Adipocyte (in vitro differentiated cells): ENCODE measurements at regions not wholly inside any gene's neighbourhood (a gene's known extent, or its start where the extent isn't known, plus 50 kb on each side); places are given as distances from the start of the nearest gene placed in this dataset.

Experiments used
- DNase-seq: peaks from one replicate; pipeline ENCODE4 v3.0.0-alpha.2; 2015; ENCODE audit warnings: low read depth
- H3K27me3 ChIP-seq: replicated peaks from 2 replicates; pipeline ENCODE4 v1.7.0; 2013; ENCODE audit warnings: mild to moderate bottlenecking, low read length, moderate library complexity; ENCODE audit not compliant: control insufficient read depth, insufficient read depth
- H3K36me3 ChIP-seq: 2 replicates; pipeline ENCODE4 v1.7.0; 2013; ENCODE audit warnings: low read length, mild to moderate bottlenecking, moderate library complexity; ENCODE audit not compliant: control insufficient read depth, insufficient read depth, severe bottlenecking
- H3K4me1 ChIP-seq: 2 replicates; pipeline ENCODE4 v1.7.0; 2013; ENCODE audit warnings: mild to moderate bottlenecking, low read length, moderate library complexity; ENCODE audit not compliant: control insufficient read depth, insufficient read depth
- H3K4me3 ChIP-seq: 2 replicates; pipeline ENCODE4 v1.7.0; 2013; ENCODE audit warnings: mild to moderate bottlenecking, low read length, moderate library complexity
- H3K9ac ChIP-seq: 2 replicates; pipeline ENCODE4 v1.7.0; 2013; ENCODE audit warnings: mild to moderate bottlenecking, low read length, moderate library complexity
- H3K9me3 ChIP-seq: 2 replicates; pipeline ENCODE4 v1.7.0; 2013; ENCODE audit warnings: mild to moderate bottlenecking, low read length, moderate library complexity; ENCODE audit not compliant: control insufficient read depth

GRCh38 chr17:34163646-34164045, 91.4 kb upstream of the CCL2 start:
- Histone ChIP-seq H3K9me3 (peaks cover 3% of the 10 kb centered on the region), H3K27me3 (peaks cover 63% of the 10 kb centered on the region), H3K4me3 (no peak overlapping the region), H3K4me1 (peaks cover 2% of the 10 kb centered on the region), H3K36me3 (no peaks in the 10 kb centered on the region), H3K9ac (no peak overlapping the region)
- DNase-seq, result peak; percentile 17

- H3K36me3 ChIP-seq, result no peaks in the 10 kb centered on the region
- H3K9ac ChIP-seq, result no peak overlapping the region
- H3K27me3 ChIP-seq, result peaks cover 51% of the 10 kb centered on the region
- H3K4me3 ChIP-seq, result no peak overlapping the region
- DNase-seq, result no peak
- H3K4me1 ChIP-seq, result peaks cover 2% of the 10 kb centered on the region
- H3K9me3 ChIP-seq, result no peaks in the 10 kb centered on the region
Measured at GRCh38 chr17:34164837-34165236, 90.2 kb upstream of the CCL2 start.

GRCh38 chr17:34166352-34166751, 88.7 kb upstream of the CCL2 start:
- no peak for DNase-seq

GRCh38 chr17:34167354-34167753, 87.7 kb upstream of the CCL2 start:
- peak; percentile 3 for DNase-seq
- no peaks in the 10 kb centered on the region for H3K36me3 ChIP-seq
- H3K4me3 ChIP-seq, result no peak overlapping the region
- H3K27me3 ChIP-seq, result peaks cover 31% of the 10 kb centered on the region
- H3K9ac ChIP-seq, result no peak overlapping the region
- H3K9me3 ChIP-seq, result peaks cover 4% of the 10 kb centered on the region
- H3K4me1 ChIP-seq, result peaks cover 2% of the 10 kb centered on the region

More at GRCh38 chr17:34166352-34166751, 88.7 kb upstream of the CCL2 start:
- H3K36me3 ChIP-seq, result no peaks in the 10 kb centered on the region
- H3K9ac ChIP-seq, result no peak overlapping the region
- peaks cover 2% of the 10 kb centered on the region for H3K4me1 ChIP-seq
- H3K9me3 ChIP-seq, result no peaks in the 10 kb centered on the region
- H3K27me3 ChIP-seq, result peaks cover 36% of the 10 kb centered on the region
- no peak overlapping the region for H3K4me3 ChIP-seq

- Histone ChIP-seq H3K9ac (no peak overlapping the region), H3K4me3 (no peak overlapping the region), H3K36me3 (no peaks in the 10 kb centered on the region), H3K4me1 (peaks cover 12% of the 10 kb centered on the region), H3K9me3 (peaks cover 5% of the 10 kb centered on the region), H3K27me3 (peaks cover 25% of the 10 kb centered on the region)
- DNase-seq, result no peak
Measured at GRCh38 chr17:34168989-34169388, 86.1 kb upstream of the CCL2 start.

- H3K9me3 ChIP-seq, result peaks cover 5% of the 10 kb centered on the region
- no peak overlapping the region for H3K9ac ChIP-seq
- H3K27me3 ChIP-seq, result peaks cover 20% of the 10 kb centered on the region
- H3K36me3 ChIP-seq, result no peaks in the 10 kb centered on the region
- no peak for DNase-seq
- no peak overlapping the region for H3K4me3 ChIP-seq
- H3K4me1 ChIP-seq, result peaks cover 12% of the 10 kb centered on the region
Measured at GRCh38 chr17:34169496-34169895, 85.6 kb upstream of the CCL2 start.

- peaks cover 3% of the 10 kb centered on the region for H3K27me3 ChIP-seq
- H3K9me3 ChIP-seq, result peaks cover 5% of the 10 kb centered on the region
- no peaks in the 10 kb centered on the region for H3K36me3 ChIP-seq
- peaks cover 10% of the 10 kb centered on the region for H3K4me1 ChIP-seq
- DNase-seq, result peak; percentile 67
- no peak overlapping the region for H3K9ac ChIP-seq
- H3K4me3 ChIP-seq, result no peak overlapping the region
Measured at GRCh38 chr17:34171245-34171818, 83.8 kb upstream of the CCL2 start.

GRCh38 chr17:34172390-34172918, 82.6 kb upstream of the CCL2 start:
- Histone ChIP-seq H3K4me1 (peaks cover 21% of the 10 kb centered on the region), H3K9me3 (peaks cover 5% of the 10 kb centered on the region), H3K9ac (no peak overlapping the region), H3K27me3 (no peaks in the 10 kb centered on the region), H3K36me3 (no peaks in the 10 kb centered on the region), H3K4me3 (no peak overlapping the region)
- no peak for DNase-seq

- Histone ChIP-seq H3K27me3 (no peaks in the 10 kb centered on the region), H3K9me3 (peaks cover 5% of the 10 kb centered on the region), H3K4me1 (peaks cover 28% of the 10 kb centered on the region), H3K4me3 (no peak overlapping the region), H3K36me3 (no peaks in the 10 kb centered on the region), H3K9ac (no peak overlapping the region)
- DNase-seq, result peak; percentile 47
Measured at GRCh38 chr17:34173241-34173640, 81.8 kb upstream of the CCL2 start.

- no peak for DNase-seq
Measured at GRCh38 chr17:34174496-34174895, 80.6 kb upstream of the CCL2 start.

GRCh38 chr17:34176440-34176839, 78.6 kb upstream of the CCL2 start:
- Histone ChIP-seq H3K36me3 (no peaks in the 10 kb centered on the region), H3K4me3 (no peak overlapping the region), H3K27me3 (peaks cover 4% of the 10 kb centered on the region), H3K4me1 (peaks cover 28% of the 10 kb centered on the region), H3K9ac (no peak overlapping the region), H3K9me3 (peaks cover 5% of the 10 kb centered on the region)
- DNase-seq, result no peak

More at GRCh38 chr17:34174496-34174895, 80.6 kb upstream of the CCL2 start:
- H3K9ac ChIP-seq, result no peak overlapping the region
- H3K9me3 ChIP-seq, result peaks cover 5% of the 10 kb centered on the region
- peaks cover 28% of the 10 kb centered on the region for H3K4me1 ChIP-seq
- H3K4me3 ChIP-seq, result no peak overlapping the region
- no peaks in the 10 kb centered on the region for H3K27me3 ChIP-seq
- H3K36me3 ChIP-seq, result no peaks in the 10 kb centered on the region

- Histone ChIP-seq H3K9me3 (no peaks in the 10 kb centered on the region), H3K4me3 (no peak overlapping the region), H3K4me1 (peaks cover 28% of the 10 kb centered on the region), H3K27me3 (peaks cover 12% of the 10 kb centered on the region), H3K36me3 (no peaks in the 10 kb centered on the region), H3K9ac (no peak overlapping the region)
- DNase-seq, result peak; percentile 8
Measured at GRCh38 chr17:34177642-34178041, 77.4 kb upstream of the CCL2 start.
